ENCODE measurements at regions not wholly inside any gene's neighbourhood (a gene's known extent, or its start where the extent isn't known, plus 50 kb on each side); places are given as distances from the start of the nearest gene placed in this dataset.

DNA sequence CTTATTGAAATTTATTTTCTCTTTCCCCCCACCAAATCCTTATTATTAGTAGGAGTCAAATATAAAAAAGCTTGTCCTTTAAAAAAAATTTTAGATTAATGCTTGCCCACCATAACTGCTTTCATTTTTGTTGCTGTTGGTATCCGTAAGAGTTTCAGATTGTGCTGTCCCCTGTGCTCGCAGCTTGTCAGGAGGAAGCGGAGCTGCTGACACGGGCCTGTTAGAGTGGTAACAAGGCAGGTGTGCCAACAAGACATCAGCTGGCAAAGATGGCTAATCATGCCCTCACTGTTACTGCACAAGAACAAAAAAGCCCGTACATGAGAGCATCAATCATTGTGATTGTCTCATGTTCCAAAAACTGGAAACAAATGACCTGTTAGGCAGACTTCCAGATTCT is 148.4 kb downstream of the ALG10B start:
- Histone ChIP-seq H3K9me3 (ENCODE audit: low read length) (no peaks in the 10 kb centered on the region), H3F3A (ENCODE audit: insufficient read depth, low read length, poor library complexity, severe bottlenecking) (no peaks in the 10 kb centered on the region), H3K27me3 (ENCODE audit: insufficient read depth, low read depth, low read length) (no peaks in the 10 kb centered on the region), H3K4me2 (ENCODE audit: low read length) (no peak overlapping the region), H3K27ac (ENCODE audit: low read length) (no peak overlapping the region), H3K9me2 (ENCODE audit: insufficient read depth, low read length) (no peaks in the 10 kb centered on the region), H4K20me1 (ENCODE audit: insufficient read depth) (no peaks in the 10 kb centered on the region), H3K9ac (ENCODE audit: low read length) (no peak overlapping the region), H3K36me3 (ENCODE audit: insufficient read depth, low read length) (no peaks in the 10 kb centered on the region), H2AFZ (ENCODE audit: low read depth, low read length) (no peak overlapping the region), H3K79me2 (replicated peaks; ENCODE audit: insufficient read depth, low read length) (no peaks in the 10 kb centered on the region), H3K4me3 (ENCODE audit: low read length) (no peak overlapping the region)
- TF ChIP-seq MXI1 (conservative IDR thresholded peaks at IDR 0.05; ENCODE audit: poor library complexity, severe bottlenecking) (no peak), POLR2AphosphoS5 (IDR thresholded peaks at IDR 0.05) (no peak), TAF1 (IDR thresholded peaks at IDR 0.05; ENCODE audit: low read depth) (no peak), EP300 (conservative IDR thresholded peaks at IDR 0.05; ENCODE audit: poor library complexity, severe bottlenecking) (no peak), EZH2 (IDR thresholded peaks at IDR 0.05; ENCODE audit: borderline replicate concordance, insufficient read depth, low read length, poor library complexity, severe bottlenecking) (no peak), SMC3 (conservative IDR thresholded peaks at IDR 0.05; ENCODE audit: poor library complexity) (no peak), RAD21 (conservative IDR thresholded peaks at IDR 0.05) (no peak)
- TF ChIP-seq, protein P1, sequence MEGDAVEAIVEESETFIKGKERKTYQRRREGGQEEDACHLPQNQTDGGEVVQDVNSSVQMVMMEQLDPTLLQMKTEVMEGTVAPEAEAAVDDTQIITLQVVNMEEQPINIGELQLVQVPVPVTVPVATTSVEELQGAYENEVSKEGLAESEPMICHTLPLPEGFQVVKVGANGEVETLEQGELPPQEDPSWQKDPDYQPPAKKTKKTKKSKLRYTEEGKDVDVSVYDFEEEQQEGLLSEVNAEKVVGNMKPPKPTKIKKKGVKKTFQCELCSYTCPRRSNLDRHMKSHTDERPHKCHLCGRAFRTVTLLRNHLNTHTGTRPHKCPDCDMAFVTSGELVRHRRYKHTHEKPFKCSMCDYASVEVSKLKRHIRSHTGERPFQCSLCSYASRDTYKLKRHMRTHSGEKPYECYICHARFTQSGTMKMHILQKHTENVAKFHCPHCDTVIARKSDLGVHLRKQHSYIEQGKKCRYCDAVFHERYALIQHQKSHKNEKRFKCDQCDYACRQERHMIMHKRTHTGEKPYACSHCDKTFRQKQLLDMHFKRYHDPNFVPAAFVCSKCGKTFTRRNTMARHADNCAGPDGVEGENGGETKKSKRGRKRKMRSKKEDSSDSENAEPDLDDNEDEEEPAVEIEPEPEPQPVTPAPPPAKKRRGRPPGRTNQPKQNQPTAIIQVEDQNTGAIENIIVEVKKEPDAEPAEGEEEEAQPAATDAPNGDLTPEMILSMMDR (IDR thresholded peaks at IDR 0.05; ENCODE audit: poor library complexity, severe bottlenecking) = no peak
- TF ChIP-seq, protein P2, sequence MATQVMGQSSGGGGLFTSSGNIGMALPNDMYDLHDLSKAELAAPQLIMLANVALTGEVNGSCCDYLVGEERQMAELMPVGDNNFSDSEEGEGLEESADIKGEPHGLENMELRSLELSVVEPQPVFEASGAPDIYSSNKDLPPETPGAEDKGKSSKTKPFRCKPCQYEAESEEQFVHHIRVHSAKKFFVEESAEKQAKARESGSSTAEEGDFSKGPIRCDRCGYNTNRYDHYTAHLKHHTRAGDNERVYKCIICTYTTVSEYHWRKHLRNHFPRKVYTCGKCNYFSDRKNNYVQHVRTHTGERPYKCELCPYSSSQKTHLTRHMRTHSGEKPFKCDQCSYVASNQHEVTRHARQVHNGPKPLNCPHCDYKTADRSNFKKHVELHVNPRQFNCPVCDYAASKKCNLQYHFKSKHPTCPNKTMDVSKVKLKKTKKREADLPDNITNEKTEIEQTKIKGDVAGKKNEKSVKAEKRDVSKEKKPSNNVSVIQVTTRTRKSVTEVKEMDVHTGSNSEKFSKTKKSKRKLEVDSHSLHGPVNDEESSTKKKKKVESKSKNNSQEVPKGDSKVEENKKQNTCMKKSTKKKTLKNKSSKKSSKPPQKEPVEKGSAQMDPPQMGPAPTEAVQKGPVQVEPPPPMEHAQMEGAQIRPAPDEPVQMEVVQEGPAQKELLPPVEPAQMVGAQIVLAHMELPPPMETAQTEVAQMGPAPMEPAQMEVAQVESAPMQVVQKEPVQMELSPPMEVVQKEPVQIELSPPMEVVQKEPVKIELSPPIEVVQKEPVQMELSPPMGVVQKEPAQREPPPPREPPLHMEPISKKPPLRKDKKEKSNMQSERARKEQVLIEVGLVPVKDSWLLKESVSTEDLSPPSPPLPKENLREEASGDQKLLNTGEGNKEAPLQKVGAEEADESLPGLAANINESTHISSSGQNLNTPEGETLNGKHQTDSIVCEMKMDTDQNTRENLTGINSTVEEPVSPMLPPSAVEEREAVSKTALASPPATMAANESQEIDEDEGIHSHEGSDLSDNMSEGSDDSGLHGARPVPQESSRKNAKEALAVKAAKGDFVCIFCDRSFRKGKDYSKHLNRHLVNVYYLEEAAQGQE (IDR thresholded peaks at IDR 0.05; ENCODE audit: borderline replicate concordance) = no peak

DNA sequence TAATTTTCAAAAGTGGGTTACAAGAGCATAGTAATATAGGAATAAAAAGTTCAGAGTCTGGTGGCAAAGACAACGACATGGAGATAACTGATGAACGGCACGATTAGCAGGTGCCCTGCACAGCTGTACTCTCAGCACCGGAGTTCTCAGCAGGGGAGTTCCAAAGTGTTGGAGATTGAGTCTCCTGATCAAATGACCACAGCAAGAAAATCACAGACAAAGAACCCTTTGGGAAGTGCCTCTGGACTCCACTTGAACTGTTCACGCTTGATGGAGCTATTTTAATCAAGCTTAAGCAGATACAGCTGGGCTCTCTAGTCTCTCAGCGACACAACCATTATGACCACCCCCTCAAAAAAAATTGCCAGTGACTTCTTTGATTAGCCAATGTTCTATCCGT is 153.1 kb downstream of the ALG10B start:
- Histone ChIP-seq H2AFZ (ENCODE audit: low read depth, low read length) (no peak overlapping the region), H3K4me3 (ENCODE audit: low read length) (no peak overlapping the region), H3K27me3 (ENCODE audit: insufficient read depth, low read depth, low read length) (no peaks in the 10 kb centered on the region), H3K9me2 (ENCODE audit: insufficient read depth, low read length) (no peaks in the 10 kb centered on the region), H4K20me1 (ENCODE audit: insufficient read depth) (no peaks in the 10 kb centered on the region), H3K36me3 (ENCODE audit: insufficient read depth, low read length) (no peaks in the 10 kb centered on the region), H3K27ac (ENCODE audit: low read length) (no peak overlapping the region), H3F3A (ENCODE audit: insufficient read depth, low read length, poor library complexity, severe bottlenecking) (no peaks in the 10 kb centered on the region), H3K9ac (ENCODE audit: low read length) (no peak overlapping the region), H3K79me2 (replicated peaks; ENCODE audit: insufficient read depth, low read length) (no peaks in the 10 kb centered on the region), H3K4me2 (ENCODE audit: low read length) (no peak overlapping the region), H3K9me3 (ENCODE audit: low read length) (no peaks in the 10 kb centered on the region)
- TF ChIP-seq POLR2AphosphoS5 (IDR thresholded peaks at IDR 0.05) (no peak), RAD21 (conservative IDR thresholded peaks at IDR 0.05) (no peak), SMC3 (conservative IDR thresholded peaks at IDR 0.05; ENCODE audit: poor library complexity) (no peak)
- TF ChIP-seq, protein P2 (IDR thresholded peaks at IDR 0.05; ENCODE audit: borderline replicate concordance) = no peak

Measured in neural cell (in vitro differentiated cells).